HEK293 (cell line): ENCODE measurements at regions not wholly inside any gene's neighbourhood (a gene's known extent, or its start where the extent isn't known, plus 50 kb on each side); places are given as distances from the start of the nearest gene placed in this dataset.

Experiments
- CTCF ChIA-PET: fragments of 350-600 bp; formaldehyde crosslinking; extraction: SDS; loops from one replicate; lab custom pipeline; 2021; ENCODE audit warnings: antibody characterized with exemption; lab: Yijun Ruan, JAX
- POLR2A ChIA-PET: fragments of 300-600 bp; formaldehyde crosslinking; extraction: SDS; loops from one replicate; lab custom pipeline; 2020; ENCODE audit warnings: antibody characterized with exemption, inconsistent platforms; lab: Yijun Ruan, JAX
- H3K27ac ChIP-seq: fragments of 200-500 bp; sonication (Bioruptor generic); 2 replicates; pipeline ENCODE4 v1.5.1; 2014; ENCODE audit warnings: low read depth, low read length, control low read depth, inconsistent platforms; ENCODE audit errors: extremely low read depth
- H3K36me3 ChIP-seq, 2 experiments: fragments of 200-500 bp in 1 of 2; sonication (Bioruptor generic) in 1 of 2; 1 replicate in 1 of 2; 2 replicates in 1 of 2; pipeline ENCODE4 v1.5.1; 2014 to 2017; ENCODE audit warnings: inconsistent platforms in 2 of 2, low read length in 2 of 2; ENCODE audit not compliant: control insufficient read depth in 2 of 2, insufficient read depth in 1 of 2
- H3K4me1 ChIP-seq: fragments of 200-500 bp; sonication (Bioruptor generic); 2 replicates; pipeline ENCODE4 v1.5.1; 2014; ENCODE audit warnings: mild to moderate bottlenecking, low read length, inconsistent platforms; ENCODE audit not compliant: control insufficient read depth, insufficient read depth
- H3K4me3 ChIP-seq: 2 replicates; pipeline ENCODE4 v1.5.1; 2011; ENCODE audit warnings: low read depth, mild to moderate bottlenecking, control low read depth, low read length, moderate library complexity
- H3K9me3 ChIP-seq: fragments of 200-500 bp; sonication (Bioruptor generic); 2 replicates; pipeline ENCODE4 v1.5.1; 2014; ENCODE audit warnings: low read depth, low read length, inconsistent platforms; ENCODE audit not compliant: control insufficient read depth, insufficient read depth
- ATF2 ChIP-seq: fragments of 450-650 bp; formaldehyde crosslinking; IDR thresholded peaks from 2 replicates; pipeline ENCODE4 v1.5.1; 2016; ENCODE audit warnings: missing biosample characterization, missing genetic modification characterization, low read depth
- FEZF1 ChIP-seq: fragments of 450-650 bp; formaldehyde crosslinking; IDR thresholded peaks from 2 replicates; pipeline ENCODE4 v1.5.1; 2016; ENCODE audit warnings: missing biosample characterization, missing genetic modification characterization
- OVOL3 ChIP-seq: fragments of 450-650 bp; formaldehyde crosslinking; IDR thresholded peaks from 2 replicates; pipeline ENCODE4 v1.5.1; 2016; ENCODE audit warnings: missing biosample characterization, missing genetic modification characterization
- PRDM1 ChIP-seq: fragments of 450-650 bp; formaldehyde crosslinking; IDR thresholded peaks from 2 replicates; pipeline ENCODE4; 2016; ENCODE audit warnings: missing biosample characterization, missing genetic modification characterization
- PRDM4 ChIP-seq: fragments of 450-650 bp; formaldehyde crosslinking; IDR thresholded peaks from 2 replicates; pipeline ENCODE4 v1.5.1; 2017; ENCODE audit warnings: missing biosample characterization, missing genetic modification characterization
- WT1 ChIP-seq: fragments of 450-650 bp; formaldehyde crosslinking; IDR thresholded peaks from 2 replicates; pipeline ENCODE4 v1.5.1; 2016; ENCODE audit warnings: missing biosample characterization, missing genetic modification characterization
- ZBTB17 ChIP-seq: fragments of 450-650 bp; formaldehyde crosslinking; IDR thresholded peaks from 2 replicates; pipeline ENCODE4 v1.5.1; 2016; ENCODE audit warnings: missing biosample characterization, missing genetic modification characterization
- ZEB2 ChIP-seq: fragments of 450-650 bp; formaldehyde crosslinking; IDR thresholded peaks from 2 replicates; pipeline ENCODE4 v1.5.1; 2016; ENCODE audit warnings: missing biosample characterization, missing genetic modification characterization
- ZNF132 ChIP-seq: fragments of 450-650 bp; formaldehyde crosslinking; IDR thresholded peaks from 2 replicates; pipeline ENCODE4 v1.5.1; 2017; ENCODE audit warnings: missing biosample characterization, missing genetic modification characterization, borderline replicate concordance
- ZNF146 ChIP-seq: fragments of 450-650 bp; formaldehyde crosslinking; IDR thresholded peaks from 2 replicates; pipeline ENCODE4 v1.5.1; 2016; ENCODE audit warnings: missing biosample characterization, missing genetic modification characterization
- ZNF311 ChIP-seq: fragments of 450-650 bp; formaldehyde crosslinking; IDR thresholded peaks from 2 replicates; pipeline ENCODE4 v1.5.1; 2017; ENCODE audit warnings: missing biosample characterization, missing genetic modification characterization, borderline replicate concordance
- ZNF335 ChIP-seq: fragments of 450-650 bp; formaldehyde crosslinking; conservative IDR thresholded peaks from 2 replicates; pipeline ENCODE4 v1.5.1; 2016; ENCODE audit warnings: missing biosample characterization, missing genetic modification characterization
- ZNF366 ChIP-seq: fragments of 450-650 bp; formaldehyde crosslinking; conservative IDR thresholded peaks from 2 replicates; pipeline ENCODE4 v1.5.1; 2016; ENCODE audit warnings: missing biosample characterization, missing genetic modification characterization
- ZNF416 ChIP-seq: fragments of 450-650 bp; formaldehyde crosslinking; IDR thresholded peaks from 2 replicates; pipeline ENCODE4 v1.5.1; 2016; ENCODE audit warnings: missing biosample characterization, missing genetic modification characterization
- ZNF488 ChIP-seq: fragments of 450-650 bp; formaldehyde crosslinking; IDR thresholded peaks from 2 replicates; pipeline ENCODE4 v1.5.1; 2016; ENCODE audit warnings: missing biosample characterization, missing genetic modification characterization
- ZNF510 ChIP-seq: fragments of 450-650 bp; formaldehyde crosslinking; IDR thresholded peaks from 2 replicates; pipeline ENCODE4 v1.5.1; 2018; ENCODE audit warnings: mild to moderate bottlenecking, missing genetic modification characterization, missing biosample characterization; ENCODE audit not compliant: insufficient replicate concordance
- ZNF621 ChIP-seq: fragments of 450-650 bp; formaldehyde crosslinking; IDR thresholded peaks from 2 replicates; pipeline ENCODE4 v1.5.1; 2017; ENCODE audit warnings: missing biosample characterization, missing genetic modification characterization
- ZNF660 ChIP-seq: fragments of 450-650 bp; IDR thresholded peaks from 2 replicates; pipeline ENCODE4 v1.5.1; 2018; ENCODE audit warnings: missing biosample characterization, mild to moderate bottlenecking, missing genetic modification characterization
- ZNF747 ChIP-seq: fragments of 450-650 bp; formaldehyde crosslinking; IDR thresholded peaks from 2 replicates; pipeline ENCODE4 v1.5.1; 2016; ENCODE audit warnings: missing biosample characterization, missing genetic modification characterization
- ZNF777 ChIP-seq: fragments of 450-650 bp; formaldehyde crosslinking; IDR thresholded peaks from 2 replicates; pipeline ENCODE4 v1.5.1; 2017; ENCODE audit warnings: missing biosample characterization, missing genetic modification characterization, borderline replicate concordance
- ZNF792 ChIP-seq: fragments of 450-650 bp; formaldehyde crosslinking; IDR thresholded peaks from 2 replicates; pipeline ENCODE4 v1.5.1; 2016; ENCODE audit warnings: missing biosample characterization, missing genetic modification characterization
- ZNF843 ChIP-seq: fragments of 450-650 bp; formaldehyde crosslinking; IDR thresholded peaks from 2 replicates; pipeline ENCODE4 v1.5.1; 2016; ENCODE audit warnings: missing biosample characterization, missing genetic modification characterization
- ZSCAN23 ChIP-seq: fragments of 450-650 bp; formaldehyde crosslinking; IDR thresholded peaks from 2 replicates; pipeline ENCODE4 v1.5.1; 2016; ENCODE audit warnings: missing biosample characterization, missing genetic modification characterization
- ZSCAN30 ChIP-seq: fragments of 450-650 bp; IDR thresholded peaks from 2 replicates; pipeline ENCODE4 v1.5.1; 2018; ENCODE audit warnings: missing biosample characterization, mild to moderate bottlenecking, missing genetic modification characterization, moderate library complexity

GRCh38 chr4:67220861-67221260 lies 324.4 kb downstream of the CENPC start:
- ChIA-PET CTCF (interaction anchor here (0.6 kb wide), 1 partner anchor 10 kb away, joined by 5 read pairs; no protein-coding TSS in a partner anchor), POLR2A (no interaction called here)
- Histone ChIP-seq H3K36me3 (no peaks in the 10 kb centered on the region), H3K9me3 (no peaks in the 10 kb centered on the region), H3K4me3 (no peak overlapping the region), H3K27ac (no peak overlapping the region), H3K4me1 (no peaks in the 10 kb centered on the region)
- no peak for TF ChIP-seq ZNF792 (tag by site-specific recombination)
- TF ChIP-seq ZBTB17 (tag by site-specific recombination): no peak
- TF ChIP-seq PRDM1 (tag by site-specific recombination): no peak
- TF ChIP-seq ZNF621 (tag by site-specific recombination): no peak
- TF ChIP-seq ZNF843: no peak
- TF ChIP-seq ZNF416 (tag by site-specific recombination): no peak
- no peak for TF ChIP-seq ZNF747 (tag by site-specific recombination)
- TF ChIP-seq ZNF777 (tag by site-specific recombination): no peak
- TF ChIP-seq ZNF335: no peak
- no peak for TF ChIP-seq ZNF660 (tag by site-specific recombination)
- no peak for TF ChIP-seq OVOL3 (tag by site-specific recombination)
- TF ChIP-seq ZNF488 (tag by site-specific recombination): no peak

- H3K9me3 ChIP-seq: no peaks in the 10 kb centered on the region
- ChIA-PET CTCF (no interaction called here), POLR2A (no interaction called here)
- no peaks in the 10 kb centered on the region for H3K36me3 ChIP-seq
- TF ChIP-seq ATF2 (tag by site-specific recombination): peak; percentile 30; the same call in 1 of the 2 replicates
- TF ChIP-seq ZNF311 (tag by site-specific recombination): no peak
- no peaks in the 10 kb centered on the region for H3K4me1 ChIP-seq
- no peak overlapping the region for H3K4me3 ChIP-seq
- no peak overlapping the region for H3K27ac ChIP-seq
These were observed 326.4 kb downstream of the CENPC start for GRCh38 chr4:67218883-67219282.

GRCh38 chr4:67207941-67208441 lies 337.3 kb downstream of the CENPC start:
- Histone ChIP-seq H3K9me3 (no peaks in the 10 kb centered on the region), H3K36me3 (no peaks in the 10 kb centered on the region), H3K4me3 (no peak overlapping the region), H3K4me1 (no peaks in the 10 kb centered on the region), H3K27ac (no peak overlapping the region)
- CTCF ChIA-PET: interaction anchor here (0.7 kb wide), 1 partner anchor 640 kb away, joined by 4 read pairs; no protein-coding TSS in a partner anchor
- POLR2A ChIA-PET: interaction anchor here (0.6 kb wide), 1 partner anchor 183 kb away, joined by 4 read pairs; no protein-coding TSS in a partner anchor
- no peak for TF ChIP-seq ZSCAN23 (tag by site-specific recombination)
- TF ChIP-seq ZSCAN30: no peak
- TF ChIP-seq ZNF510 (tag by site-specific recombination): no peak

- H3K4me3 ChIP-seq: no peak overlapping the region
- ChIA-PET POLR2A (no interaction called here), CTCF (no interaction called here)
- H3K4me1 ChIP-seq: no peaks in the 10 kb centered on the region
- no peaks in the 10 kb centered on the region for H3K36me3 ChIP-seq
- H3K9me3 ChIP-seq: no peaks in the 10 kb centered on the region
- no peak overlapping the region for H3K27ac ChIP-seq
- TF ChIP-seq ZNF132 (tag by site-specific recombination) (no peak), WT1 (tag by site-specific recombination) (peak; percentile 64), FEZF1 (peak; percentile 65), ZNF146 (no peak), PRDM4 (tag by site-specific recombination) (no peak), ZNF843 (no peak), ZNF366 (no peak), ZEB2 (tag by site-specific recombination) (no peak)
These were observed 340.9 kb downstream of the CENPC start for GRCh38 chr4:67204441-67204840.
